Ovary (tissue), 3 donors: ENCODE measurements at regions not wholly inside any gene's neighbourhood (a gene's known extent, or its start where the extent isn't known, plus 50 kb on each side); places are given as distances from the start of the nearest gene placed in this dataset.

Experiments used
- CTCF ChIP-seq, 3 donors: fragments of 450-650 bp in 2 of 3; fragments of 200-600 bp in 1 of 3; IDR thresholded peaks; one replicate each; pipeline versions ENCODE4 v1.5.1 to v1.8.0; 2016 to 2022; ENCODE audit warnings: antibody characterized with exemption in 3 of 3, mild to moderate bottlenecking in 1 of 3
- EP300 ChIP-seq: sonication (generic); formaldehyde crosslinking; IDR thresholded peaks from one replicate; pipeline ENCODE4 v1.6.1; 2017; ENCODE audit warnings: antibody characterized with exemption
- POLR2A ChIP-seq: fragments of 450-650 bp; IDR thresholded peaks from one replicate; pipeline ENCODE4 v1.6.1; 2017; ENCODE audit warnings: antibody characterized with exemption, mild to moderate bottlenecking, moderate library complexity
- donor health status: DM: no; HTN: no; CAD: no.

GRCh38 chr4:132382243-132382642, 766.9 kb upstream of the PCDH10 start:
- TF ChIP-seq CTCF (IDR thresholded peaks at IDR 0.05) (no peak), POLR2A (no peak), EP300 (no peak)
